ENCODE measurements at regions not wholly inside any gene's neighbourhood (a gene's known extent, or its start where the extent isn't known, plus 50 kb on each side); places are given as distances from the start of the nearest gene placed in this dataset.

- intact Hi-C loops (cut with micrococcal nuclease; ENCODE audit: unreplicated experiment): no loop called here
- Histone ChIP-seq H3K27ac (ENCODE audit: low read depth, low read length, poor library complexity, severe bottlenecking) (no peak overlapping the region), H3K4me1 (ENCODE audit: insufficient read depth, low read length, poor library complexity, severe bottlenecking) (no peaks in the 10 kb centered on the region), H3K9me3 (ENCODE audit: low read depth, low read length, poor library complexity, severe bottlenecking) (no peaks in the 10 kb centered on the region), H3K4me3 (ENCODE audit: low read depth, low read length, poor library complexity, severe bottlenecking) (no peak overlapping the region), H3K27me3 (replicated peaks; ENCODE audit: insufficient read depth, low read depth, low read length, poor library complexity) (no peaks in the 10 kb centered on the region), H3K36me3 (ENCODE audit: insufficient read depth, low read length, poor library complexity, severe bottlenecking) (no peaks in the 10 kb centered on the region)
- CTCF ChIA-PET: no interaction called here
- BruUV-seq (replicated peaks): no TSS peak
- DNase-seq (ENCODE audit: low spot score): no peak
- POLR2A ChIA-PET (ENCODE audit: low non-redundant PET): no interaction called here
- TF ChIP-seq CTCF (conservative IDR thresholded peaks at IDR 0.05; ENCODE audit: low read depth, low read length): no peak
- no peak for TF ChIP-seq EZH2 (IDR thresholded peaks at IDR 0.05; ENCODE audit: borderline replicate concordance, low read depth, low read length, poor library complexity, severe bottlenecking)
These were observed 166.7 kb upstream of the ZNF521 start for GRCh38 chr18:25518716-25519053.

GRCh38 chr18:25517881-25518715, 166.1 kb upstream of the ZNF521 start:
- Histone ChIP-seq H3K36me3 (ENCODE audit: insufficient read depth, low read length, poor library complexity, severe bottlenecking) (no peaks in the 10 kb centered on the region), H3K27me3 (replicated peaks; ENCODE audit: insufficient read depth, low read depth, low read length, poor library complexity) (no peaks in the 10 kb centered on the region), H3K27ac (ENCODE audit: low read depth, low read length, poor library complexity, severe bottlenecking) (no peak overlapping the region), H3K4me1 (ENCODE audit: insufficient read depth, low read length, poor library complexity, severe bottlenecking) (no peaks in the 10 kb centered on the region), H3K4me3 (ENCODE audit: low read depth, low read length, poor library complexity, severe bottlenecking) (no peak overlapping the region), H3K9me3 (ENCODE audit: low read depth, low read length, poor library complexity, severe bottlenecking) (no peaks in the 10 kb centered on the region)
- no TSS peak for BruUV-seq (replicated peaks)
- no peak for TF ChIP-seq EZH2 (IDR thresholded peaks at IDR 0.05; ENCODE audit: borderline replicate concordance, low read depth, low read length, poor library complexity, severe bottlenecking)
- no peak for TF ChIP-seq CTCF (conservative IDR thresholded peaks at IDR 0.05; ENCODE audit: low read depth, low read length)
- intact Hi-C loops (cut with micrococcal nuclease; ENCODE audit: unreplicated experiment): no loop called here
- ChIA-PET CTCF (no interaction called here), POLR2A (ENCODE audit: low non-redundant PET) (no interaction called here)
- no peak for DNase-seq (ENCODE audit: low spot score)

- H3K27ac ChIP-seq (ENCODE audit: low read depth, low read length, poor library complexity, severe bottlenecking): no peak overlapping the region
- CTCF ChIA-PET: interaction anchor here (0.6 kb wide), 1 partner anchor 197 kb away, joined by 5 read pairs; no protein-coding TSS in a partner anchor
These were observed 165.0 kb upstream of the ZNF521 start for GRCh38 chr18:25516747-25517498.

More at GRCh38 chr18:25516747-25517498, 165.0 kb upstream of the ZNF521 start:
- no peaks in the 10 kb centered on the region for H3K27me3 ChIP-seq (replicated peaks; ENCODE audit: insufficient read depth, low read depth, low read length, poor library complexity)
- TF ChIP-seq EZH2 (IDR thresholded peaks at IDR 0.05; ENCODE audit: borderline replicate concordance, low read depth, low read length, poor library complexity, severe bottlenecking) (no peak), CTCF (conservative IDR thresholded peaks at IDR 0.05; ENCODE audit: low read depth, low read length) (no peak)
- intact Hi-C loops (cut with micrococcal nuclease; ENCODE audit: unreplicated experiment): no loop called here
- H3K4me3 ChIP-seq (ENCODE audit: low read depth, low read length, poor library complexity, severe bottlenecking): no peak overlapping the region
- POLR2A ChIA-PET (ENCODE audit: low non-redundant PET): no interaction called here
- no peak for DNase-seq (ENCODE audit: low spot score)
- no peaks in the 10 kb centered on the region for H3K9me3 ChIP-seq (ENCODE audit: low read depth, low read length, poor library complexity, severe bottlenecking)
- H3K4me1 ChIP-seq (ENCODE audit: insufficient read depth, low read length, poor library complexity, severe bottlenecking): no peaks in the 10 kb centered on the region
- BruUV-seq (replicated peaks): no TSS peak
- H3K36me3 ChIP-seq (ENCODE audit: insufficient read depth, low read length, poor library complexity, severe bottlenecking): no peaks in the 10 kb centered on the region

Data from A673 (cell line).